ENCODE measurements at regions not wholly inside any gene's neighbourhood (a gene's known extent, or its start where the extent isn't known, plus 50 kb on each side); places are given as distances from the start of the nearest gene placed in this dataset.

DNA sequence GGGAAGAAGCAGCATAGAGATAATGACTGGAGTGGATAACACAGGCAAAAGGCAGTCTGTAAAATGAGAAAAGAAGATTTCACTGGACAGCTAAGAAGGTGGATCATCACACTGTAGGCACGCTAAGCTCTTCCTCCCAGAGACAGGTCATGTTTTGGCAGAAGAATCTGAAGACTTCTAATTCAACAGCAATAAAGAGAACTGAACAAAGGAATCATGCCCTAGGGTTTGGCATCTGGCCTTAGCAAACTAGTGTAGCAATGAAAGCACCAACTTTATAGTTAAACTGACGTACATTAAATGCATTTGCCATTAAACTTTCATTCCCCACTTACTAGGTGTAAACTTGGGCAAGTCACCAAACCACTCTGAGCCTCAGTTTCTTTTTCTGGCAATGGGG, 84.4 kb upstream of the SEM1 start:
- TF ChIP-seq, protein P1, sequence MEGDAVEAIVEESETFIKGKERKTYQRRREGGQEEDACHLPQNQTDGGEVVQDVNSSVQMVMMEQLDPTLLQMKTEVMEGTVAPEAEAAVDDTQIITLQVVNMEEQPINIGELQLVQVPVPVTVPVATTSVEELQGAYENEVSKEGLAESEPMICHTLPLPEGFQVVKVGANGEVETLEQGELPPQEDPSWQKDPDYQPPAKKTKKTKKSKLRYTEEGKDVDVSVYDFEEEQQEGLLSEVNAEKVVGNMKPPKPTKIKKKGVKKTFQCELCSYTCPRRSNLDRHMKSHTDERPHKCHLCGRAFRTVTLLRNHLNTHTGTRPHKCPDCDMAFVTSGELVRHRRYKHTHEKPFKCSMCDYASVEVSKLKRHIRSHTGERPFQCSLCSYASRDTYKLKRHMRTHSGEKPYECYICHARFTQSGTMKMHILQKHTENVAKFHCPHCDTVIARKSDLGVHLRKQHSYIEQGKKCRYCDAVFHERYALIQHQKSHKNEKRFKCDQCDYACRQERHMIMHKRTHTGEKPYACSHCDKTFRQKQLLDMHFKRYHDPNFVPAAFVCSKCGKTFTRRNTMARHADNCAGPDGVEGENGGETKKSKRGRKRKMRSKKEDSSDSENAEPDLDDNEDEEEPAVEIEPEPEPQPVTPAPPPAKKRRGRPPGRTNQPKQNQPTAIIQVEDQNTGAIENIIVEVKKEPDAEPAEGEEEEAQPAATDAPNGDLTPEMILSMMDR (IDR thresholded peaks at IDR 0.05), result no peak
- no peak for TF ChIP-seq POLR2A (IDR thresholded peaks at IDR 0.05)
